ENCODE measurements at regions not wholly inside any gene's neighbourhood (a gene's known extent, or its start where the extent isn't known, plus 50 kb on each side); places are given as distances from the start of the nearest gene placed in this dataset.

DNA sequence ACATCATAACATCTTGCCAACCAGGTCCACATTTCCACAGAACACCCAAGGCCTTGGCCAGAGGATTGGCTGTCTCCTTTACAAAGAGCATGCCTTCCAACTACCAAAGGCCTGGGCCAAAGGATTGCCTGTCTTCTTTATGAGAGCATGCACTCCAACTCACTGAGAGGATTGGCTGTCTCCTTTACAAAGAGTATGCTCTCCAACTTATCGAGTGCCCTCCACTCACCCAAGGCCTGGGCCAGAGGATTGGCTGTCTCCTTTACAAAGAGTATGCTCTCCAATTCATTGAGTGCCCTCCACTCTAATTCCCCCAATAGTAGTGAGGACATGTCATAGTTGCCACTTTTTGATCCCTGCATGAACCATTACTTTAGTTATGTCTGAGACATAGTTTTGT, 79.9 kb upstream of the TAS2R1 start:
- Histone ChIP-seq H3K18ac (ENCODE audit: extremely low read depth, low read length) (no peak overlapping the region), H3K27me3 (replicated peaks in 1 of 4; ENCODE audit: control insufficient read depth in 3 of 4, extremely low read depth in 1 of 4, insufficient read depth in 3 of 4, low read length in 3 of 4) (no peaks in the 10 kb centered on the region), H3K9ac (replicated peaks in 1 of 4; ENCODE audit: extremely low read depth in 1 of 4, low read depth in 3 of 4, low read length in 3 of 4) (no peak overlapping the region), H2BK5ac (ENCODE audit: low read depth, low read length) (no peak overlapping the region), H2BK20ac (ENCODE audit: low read length) (no peak overlapping the region), H3K4me1 (replicated peaks in 1 of 4; ENCODE audit: control insufficient read depth in 3 of 4, insufficient read depth in 4 of 4, low read length in 3 of 4) (0 out of 7 replicates have a peak, but pooled peaks cover 0 to 2% (median 0%) of the 10 kb centered on the region in 4 experiments), H3K9me3 (ENCODE audit: insufficient read depth in 2 of 2, low read depth in 1 of 2, low read length in 1 of 2) (no peaks in the 10 kb centered on the region), H4K5ac (ENCODE audit: insufficient read length, low read depth, low read length) (no peak overlapping the region), H2BK120ac (replicated peaks; ENCODE audit: low read depth, low read length) (no peak overlapping the region), H2AK5ac (ENCODE audit: low read depth, low read length) (no peak overlapping the region), H3K79me1 (ENCODE audit: low read depth, low read length) (no peaks in the 10 kb centered on the region), H3K79me2 (ENCODE audit: control insufficient read depth in 1 of 2, insufficient read depth in 2 of 2, low read length in 2 of 2) (no peaks in the 10 kb centered on the region), H2BK12ac (ENCODE audit: low read depth, low read length) (no peak overlapping the region), H3K23ac (ENCODE audit: insufficient read length) (no peak overlapping the region), H3K56ac (replicated peaks; ENCODE audit: insufficient read length, low read depth, low read length) (no peak overlapping the region), H3K23me2 (ENCODE audit: low read depth, low read length) (no peaks in the 10 kb centered on the region), H3K4me3 (ENCODE audit: extremely low read depth in 1 of 4, insufficient read depth in 2 of 4, low read depth in 3 of 4, low read length in 4 of 4) (no peak overlapping the region), H4K91ac (replicated peaks; ENCODE audit: insufficient read length, low read length) (no peak overlapping the region), H3K4ac (replicated peaks; ENCODE audit: insufficient read length, low read depth, low read length) (no peak overlapping the region), H3K27ac (ENCODE audit: low read depth, low read length) (no peak overlapping the region), H3K14ac (ENCODE audit: insufficient read length) (no peak overlapping the region), H3K36me3 (ENCODE audit: control insufficient read depth in 2 of 4, insufficient read depth in 4 of 4, low read length in 3 of 4) (no peaks in the 10 kb centered on the region), H4K20me1 (replicated peaks in 1 of 2; ENCODE audit: control insufficient read depth in 1 of 2, insufficient read depth in 2 of 2, low read length in 2 of 2) (no peaks in the 10 kb centered on the region), H3K4me2 (ENCODE audit: insufficient read depth in 1 of 2, low read depth in 2 of 2, low read length in 2 of 2) (no peak overlapping the region), H2BK15ac (ENCODE audit: low read length) (no peak overlapping the region), H2AFZ (ENCODE audit: low read length) (no peak overlapping the region), H4K8ac (ENCODE audit: extremely low read depth, insufficient read depth, low read length) (no peak overlapping the region)
- TF ChIP-seq EZH2 (IDR thresholded peaks at IDR 0.05; ENCODE audit: low read depth, low read length, severe bottlenecking) (no peak), RFX5 (IDR thresholded peaks at IDR 0.05; ENCODE audit: borderline replicate concordance, low read depth, low read length) (no peak), SP2 (IDR thresholded peaks at IDR 0.05; ENCODE audit: low read length) (no peak)
- no peak for FAIRE-seq
- DNase-seq (ENCODE audit: low read depth in 1 of 2, low spot score in 2 of 2) = no peak
- CTCF ChIA-PET (ENCODE audit: partially characterized antibody) = no interaction called here
- POLR2A ChIA-PET (ENCODE audit: partially characterized antibody) = no interaction called here
- 93% methylated on average over 1 of the region's 1 CpG; no CpG with 5 or more reads in 1 of the 2 experiments for WGBS, 2 experiments (ENCODE audit: extremely low coverage in 1 of 2, insufficient coverage in 1 of 2, insufficient read length in 1 of 2, insufficient replicate concordance in 2 of 2, low coverage in 1 of 2, low lambda C conversion rate in 2 of 2, missing lambda C conversion rate in 1 of 2)
